LHCN-M2 (cell line): ENCODE measurements at regions not wholly inside any gene's neighbourhood (a gene's known extent, or its start where the extent isn't known, plus 50 kb on each side); places are given as distances from the start of the nearest gene placed in this dataset.
"Not testable (repeated sequence)": the region's sequence is repeated elsewhere in the genome, so short reads cannot be mapped to it uniquely, and the experiment has no call there.

Experiments used
- DNase-seq: peaks from one replicate; pipeline ENCODE4 v3.0.0-alpha.2; 2012; ENCODE audit warnings: low read depth

DNA sequence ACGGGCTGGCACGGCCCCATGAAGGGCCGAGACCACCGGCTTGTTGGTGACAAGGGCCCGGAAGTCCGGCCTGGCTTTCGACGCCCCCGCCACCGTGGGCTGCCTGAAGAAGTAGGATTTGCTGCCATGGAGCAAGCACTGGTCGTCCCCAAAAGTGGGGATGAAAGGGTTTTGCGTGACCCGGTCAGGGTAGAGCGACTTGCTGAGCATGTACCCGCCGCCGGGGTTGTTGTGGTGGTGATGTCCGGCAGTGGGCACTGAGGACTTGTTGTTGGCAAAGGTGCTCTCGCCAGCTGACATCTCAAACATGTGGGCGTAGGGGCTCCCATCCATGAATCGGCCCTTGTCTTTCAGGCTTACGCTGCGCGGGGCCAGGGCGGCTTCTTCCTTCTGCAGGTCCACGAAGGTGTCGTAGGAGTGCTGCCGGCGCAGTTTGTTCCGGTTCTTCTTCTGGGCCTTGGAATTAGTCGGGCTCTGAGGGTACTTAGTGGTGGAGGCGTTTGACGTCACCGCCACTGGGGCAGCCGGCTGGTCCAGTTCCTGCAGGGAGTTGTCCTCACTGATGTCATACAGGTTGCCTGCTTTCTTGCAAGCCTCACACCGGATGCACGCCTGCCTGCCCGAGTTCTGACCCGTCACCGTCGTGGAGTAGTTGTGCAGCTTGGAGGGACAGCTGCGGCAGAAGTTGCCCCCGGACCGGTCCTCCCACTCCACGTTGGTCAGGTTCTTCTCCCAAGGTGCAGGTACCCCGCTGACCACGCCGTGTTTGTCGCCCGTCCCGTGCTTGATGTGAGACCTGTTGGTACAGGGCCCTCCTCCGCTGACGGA lies 366.6 kb downstream of the EMP1 start:
- DNase-seq: no peak

DNA sequence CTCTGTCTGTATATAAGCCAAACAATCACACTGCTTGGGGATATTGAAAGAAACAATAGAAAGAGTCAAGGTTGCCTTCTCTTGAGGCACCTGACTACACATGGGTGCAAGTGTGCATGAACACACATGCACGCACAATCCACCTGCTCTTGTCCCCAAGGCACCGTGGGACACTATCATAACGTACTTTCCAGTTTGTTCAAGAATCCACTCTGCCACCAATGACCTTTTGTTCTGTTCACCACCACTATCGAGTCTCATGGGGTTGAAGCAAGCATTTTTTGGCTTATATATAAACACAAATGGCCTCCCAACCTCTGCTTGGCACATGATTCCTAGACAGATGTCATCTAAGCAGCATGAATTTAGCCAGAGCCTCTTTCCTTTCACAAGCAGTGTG lies 365.4 kb downstream of the EMP1 start:
- no peak for DNase-seq

DNA sequence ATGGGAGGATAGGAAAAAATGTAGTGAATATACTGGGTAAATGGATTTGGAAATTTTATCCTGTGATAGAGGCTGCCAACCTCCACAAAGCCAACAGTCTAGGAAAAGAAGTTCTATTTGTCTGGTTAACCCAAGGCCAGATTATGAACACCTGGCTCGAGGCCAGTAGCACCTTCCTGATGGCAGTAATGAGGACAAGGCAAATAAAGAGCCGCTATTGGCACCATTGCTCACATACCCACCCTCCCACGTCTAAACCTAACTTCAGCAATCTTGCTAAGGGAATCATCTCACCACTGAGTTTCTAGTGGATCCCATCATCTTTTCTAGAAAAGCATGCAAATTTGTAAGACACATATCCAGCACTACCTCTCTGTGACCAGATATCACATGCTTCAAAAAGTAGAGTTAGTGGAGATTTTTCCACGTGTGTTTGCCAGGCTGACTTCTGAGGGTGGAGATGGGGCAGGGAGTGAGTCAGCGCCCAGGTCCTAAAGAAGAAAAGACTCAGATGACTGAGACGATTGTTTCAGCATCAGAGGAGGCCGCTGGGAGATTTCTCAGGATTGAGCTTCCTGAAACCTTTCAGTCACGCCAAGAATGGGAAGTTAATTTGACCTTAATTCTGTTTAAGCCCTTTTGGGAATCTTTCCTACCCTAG lies 362.9 kb downstream of the EMP1 start:
- DNase-seq: no peak

DNA sequence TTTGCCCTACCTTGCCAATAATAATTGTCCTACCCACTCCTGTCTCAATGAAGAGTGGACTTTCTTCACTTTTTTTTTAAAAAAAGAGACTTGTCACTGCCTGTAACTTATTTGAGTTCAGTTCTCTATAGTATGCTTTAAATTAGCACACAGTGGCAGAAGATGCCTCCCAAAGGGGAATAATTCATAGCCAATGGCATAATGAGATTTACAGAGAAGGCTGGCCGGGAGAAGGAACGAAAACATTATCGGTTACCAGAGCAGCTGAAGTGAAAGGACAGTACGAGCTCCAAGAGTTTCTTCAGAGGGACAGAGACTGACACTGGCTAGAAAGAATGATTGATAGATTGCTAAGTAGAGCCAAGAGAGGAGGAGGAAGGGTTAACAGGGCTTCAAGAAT lies 356.3 kb downstream of the EMP1 start:
- no peak for DNase-seq

GRCh38 chr12:13547283-13547682 lies 350.8 kb downstream of the EMP1 start:
- no peak for DNase-seq

GRCh38 chr12:13546231-13546630 lies 349.7 kb downstream of the EMP1 start:
- DNase-seq: no peak

- DNase-seq: no peak
These were observed 342.5 kb downstream of the EMP1 start for GRCh38 chr12:13539051-13539450.

- no peak for DNase-seq
These were observed 341.6 kb downstream of the EMP1 start for GRCh38 chr12:13538136-13538535.

DNA sequence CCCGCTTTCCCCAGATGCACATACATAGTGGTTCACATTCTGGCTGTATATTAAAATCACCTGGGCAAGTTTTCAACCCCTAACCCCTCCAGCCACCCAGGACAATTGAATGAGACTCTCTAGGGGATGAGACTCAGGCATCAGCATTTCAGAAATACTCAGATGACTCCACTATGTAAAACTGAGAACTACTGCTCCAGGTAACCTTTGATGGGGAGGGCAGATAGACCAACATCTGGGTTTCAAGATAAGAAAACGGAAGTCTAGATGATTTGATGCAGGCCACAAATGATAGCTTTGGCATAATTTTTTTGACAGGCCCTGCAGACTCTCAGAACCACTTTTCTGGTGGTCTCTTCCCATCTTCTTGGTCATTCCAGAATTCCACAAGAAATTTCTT lies 341.1 kb downstream of the EMP1 start:
- DNase-seq: no peak

- no peak for DNase-seq
These were observed 339.8 kb downstream of the EMP1 start for GRCh38 chr12:13536219-13536910.

GRCh38 chr12:13534645-13535398 lies 338.3 kb downstream of the EMP1 start:
- DNase-seq: peak; percentile 52

DNA sequence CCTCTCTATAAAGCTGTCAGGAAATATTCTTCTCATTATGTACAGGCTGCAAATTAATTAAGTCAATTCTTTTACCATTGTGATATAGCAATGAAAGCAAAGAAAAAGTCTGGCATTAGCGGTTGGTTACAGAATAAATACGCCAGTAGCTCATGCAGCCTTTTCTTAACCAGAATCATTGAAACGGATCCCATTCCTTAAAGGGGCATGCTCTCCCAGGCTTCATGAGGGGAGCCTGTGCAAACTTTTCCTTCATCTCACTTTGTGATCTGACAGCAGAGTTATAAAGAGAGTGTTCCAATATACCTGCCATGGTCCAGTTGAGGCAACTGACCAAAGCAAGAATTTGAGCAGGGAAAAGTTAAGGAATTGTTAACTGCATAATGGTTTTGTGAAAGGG lies 337.7 kb downstream of the EMP1 start:
- no peak for DNase-seq

GRCh38 chr12:13530966-13531365 lies 334.4 kb downstream of the EMP1 start:
- no peak for DNase-seq

GRCh38 chr12:13526185-13526921 lies 329.8 kb downstream of the EMP1 start:
- not testable (repeated sequence) for DNase-seq

GRCh38 chr12:13523536-13524307 lies 327.2 kb downstream of the EMP1 start:
- no peak for DNase-seq

DNA sequence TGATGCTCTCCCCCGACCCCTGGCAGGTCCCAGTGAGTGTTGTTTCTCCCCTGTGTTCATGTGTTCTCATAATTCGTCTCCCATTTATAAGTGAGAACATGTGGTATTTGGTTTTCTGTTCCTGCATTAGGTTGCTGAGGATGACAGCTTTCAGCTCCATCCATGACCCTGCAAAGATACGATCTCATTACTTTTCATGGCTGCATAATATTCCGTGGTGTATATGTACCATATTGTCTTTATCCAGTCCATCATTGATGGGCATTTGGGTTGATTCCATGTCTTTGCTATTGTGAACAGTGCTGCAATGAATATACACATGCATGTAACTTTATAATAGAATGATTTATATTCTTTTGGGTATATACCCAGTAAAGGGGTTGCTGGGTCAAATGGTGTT lies 321.5 kb downstream of the EMP1 start:
- not testable (repeated sequence) for DNase-seq

GRCh38 chr12:13509740-13510139 lies 313.2 kb downstream of the EMP1 start:
- DNase-seq: no peak

GRCh38 chr12:13505636-13506035 lies 309.1 kb downstream of the EMP1 start:
- no peak for DNase-seq

- DNase-seq: no peak
These were observed 308.7 kb downstream of the EMP1 start for GRCh38 chr12:13505224-13505623.

GRCh38 chr12:13504736-13505135 lies 308.2 kb downstream of the EMP1 start:
- DNase-seq: no peak
